Pulmonary artery endothelial cell (primary cell): ENCODE measurements at regions not wholly inside any gene's neighbourhood (a gene's known extent, or its start where the extent isn't known, plus 50 kb on each side); places are given as distances from the start of the nearest gene placed in this dataset.

Experiments
- DNase-seq: peaks from one replicate; pipeline ENCODE4 v3.0.0-alpha.2; 2011; ENCODE audit warnings: low read depth, low spot score

- no peak for DNase-seq
Observed at GRCh38 chr22:47696776-47697175, 934.3 kb downstream of the TBC1D22A start.

GRCh38 chr22:47695176-47695575 lies 932.7 kb downstream of the TBC1D22A start:
- DNase-seq = no peak

- no peak for DNase-seq
Observed at GRCh38 chr22:47694536-47695130, 932.2 kb downstream of the TBC1D22A start.

- no peak for DNase-seq
Observed at GRCh38 chr22:47693606-47694005, 931.2 kb downstream of the TBC1D22A start.

- DNase-seq = no peak
Observed at GRCh38 chr22:47692811-47693210, 930.4 kb downstream of the TBC1D22A start.

GRCh38 chr22:47691152-47691895 lies 928.9 kb downstream of the TBC1D22A start:
- DNase-seq = no peak

GRCh38 chr22:47690586-47690985 lies 928.1 kb downstream of the TBC1D22A start:
- DNase-seq = no peak

- no peak for DNase-seq
Observed at GRCh38 chr22:47690166-47690565, 927.7 kb downstream of the TBC1D22A start.

- DNase-seq = no peak
Observed at GRCh38 chr22:47687776-47688175, 925.3 kb downstream of the TBC1D22A start.

GRCh38 chr22:47687346-47687655 lies 924.9 kb downstream of the TBC1D22A start:
- DNase-seq = no peak

GRCh38 chr22:47686594-47687345 lies 924.3 kb downstream of the TBC1D22A start:
- DNase-seq = no peak

- DNase-seq = no peak
Observed at GRCh38 chr22:47681411-47682165, 919.1 kb downstream of the TBC1D22A start.

- no peak for DNase-seq
Observed at GRCh38 chr22:47678636-47679287, 916.3 kb downstream of the TBC1D22A start.

- DNase-seq = no peak
Observed at GRCh38 chr22:47678048-47678447, 915.6 kb downstream of the TBC1D22A start.

- no peak for DNase-seq
Observed at GRCh38 chr22:47676685-47677084, 914.2 kb downstream of the TBC1D22A start.

- DNase-seq = no peak
Observed at GRCh38 chr22:47674600-47674999, 912.1 kb downstream of the TBC1D22A start.

GRCh38 chr22:47673557-47673956 lies 911.1 kb downstream of the TBC1D22A start:
- no peak for DNase-seq

- no peak for DNase-seq
Observed at GRCh38 chr22:47672526-47672925, 910.1 kb downstream of the TBC1D22A start.

- no peak for DNase-seq
Observed at GRCh38 chr22:47665151-47665550, 902.7 kb downstream of the TBC1D22A start.

GRCh38 chr22:47663615-47664605 lies 901.5 kb downstream of the TBC1D22A start:
- DNase-seq = no peak
